Activated CD4-positive, alpha-beta memory T cell treated with anti-CD3 and anti-CD28 coated beads, Interleukin-2, amount 10 ng/mL, durations not matched to agents 7 days and 5 days (primary cell): ENCODE measurements at regions not wholly inside any gene's neighbourhood (a gene's known extent, or its start where the extent isn't known, plus 50 kb on each side); places are given as distances from the start of the nearest gene placed in this dataset.

ENCODE experiments used
- CTCF ChIA-PET: fragments of 350-600 bp; sonication (Branson Sonifier 250); formaldehyde crosslinking; loops from one replicate; lab custom pipeline; 2021; ENCODE audit warnings: antibody characterized with exemption, inconsistent platforms; lab: Charles Lee
- POLR2A ChIA-PET: fragments of 350-600 bp; sonication (Branson Sonifier 250); formaldehyde crosslinking; loops from one replicate; lab custom pipeline; 2021; ENCODE audit warnings: antibody characterized with exemption; lab: Charles Lee
- DNase-seq: peaks from one replicate; pipeline ENCODE4 v3.0.0-alpha.2; 2020
- H3K27ac Mint-ChIP-seq: one replicate; pipeline ENCODE4 v1.8.0; 2021; ENCODE audit warnings: mild to moderate bottlenecking, mixed read lengths
- H3K27me3 Mint-ChIP-seq: one replicate; pipeline ENCODE4 v1.8.0; 2021; ENCODE audit warnings: mixed read lengths
- H3K36me3 Mint-ChIP-seq: one replicate; pipeline ENCODE4 v1.8.0; 2021; ENCODE audit warnings: low read depth, mixed read lengths
- H3K4me1 Mint-ChIP-seq: one replicate; pipeline ENCODE4 v1.8.0; 2021; ENCODE audit warnings: mixed read lengths
- H3K4me3 Mint-ChIP-seq: one replicate; pipeline ENCODE4 v1.8.0; 2021; ENCODE audit warnings: mild to moderate bottlenecking, mixed read lengths
- H3K9me3 Mint-ChIP-seq: one replicate; pipeline ENCODE4 v1.8.0; 2021; ENCODE audit warnings: mixed read lengths

DNA sequence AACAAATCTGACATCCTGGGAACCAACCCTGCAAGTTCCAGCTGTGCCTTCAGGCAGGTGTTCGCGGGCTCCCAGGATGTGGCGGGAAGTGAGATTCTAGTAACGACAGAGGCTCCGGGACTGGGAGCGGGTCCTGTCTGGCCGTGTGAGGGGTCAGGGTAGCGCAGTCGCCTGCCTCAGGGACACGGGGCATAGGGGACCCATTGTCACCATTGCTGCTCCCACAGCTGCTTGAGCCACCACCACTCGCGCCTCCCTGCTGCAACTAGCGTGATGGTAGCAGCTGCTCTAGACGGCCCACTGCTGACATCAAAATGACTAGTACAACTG is 468.5 kb downstream of the CDH9 start:
- no peaks in the 10 kb centered on the region for H3K4me1 Mint-ChIP-seq
- H3K27ac Mint-ChIP-seq = no peak overlapping the region
- H3K4me3 Mint-ChIP-seq = no peak overlapping the region
- H3K9me3 Mint-ChIP-seq = peaks cover 14% of the 10 kb centered on the region
- H3K36me3 Mint-ChIP-seq = no peaks in the 10 kb centered on the region
- ChIA-PET CTCF (no interaction called here), POLR2A (no interaction called here)
- H3K27me3 Mint-ChIP-seq = no peaks in the 10 kb centered on the region
- DNase-seq = no peak

- Mint-ChIP-seq H3K27me3 (no peaks in the 10 kb centered on the region), H3K9me3 (peaks cover 12% of the 10 kb centered on the region), H3K27ac (no peak overlapping the region), H3K4me3 (no peak overlapping the region), H3K36me3 (no peaks in the 10 kb centered on the region), H3K4me1 (no peaks in the 10 kb centered on the region)
- no peak for DNase-seq
- CTCF ChIA-PET = no interaction called here
- POLR2A ChIA-PET = no interaction called here
Measured at GRCh38 chr5:26569241-26569928, 469.0 kb downstream of the CDH9 start.

- Mint-ChIP-seq H3K27ac (no peak overlapping the region), H3K4me1 (no peaks in the 10 kb centered on the region), H3K4me3 (no peak overlapping the region), H3K27me3 (no peaks in the 10 kb centered on the region), H3K9me3 (peaks cover 12% of the 10 kb centered on the region), H3K36me3 (no peaks in the 10 kb centered on the region)
- ChIA-PET CTCF (no interaction called here), POLR2A (no interaction called here)
- DNase-seq = no peak
Measured at GRCh38 chr5:26568316-26568715, 470.1 kb downstream of the CDH9 start.

- Mint-ChIP-seq H3K27ac (no peak overlapping the region), H3K36me3 (no peaks in the 10 kb centered on the region), H3K4me1 (no peaks in the 10 kb centered on the region), H3K9me3 (peaks cover 19% of the 10 kb centered on the region), H3K4me3 (no peak overlapping the region), H3K27me3 (no peaks in the 10 kb centered on the region)
- DNase-seq = no peak
- ChIA-PET CTCF (no interaction called here), POLR2A (no interaction called here)
Measured at GRCh38 chr5:26563979-26564378, 474.4 kb downstream of the CDH9 start.

GRCh38 chr5:26553079-26553478 is 485.3 kb downstream of the CDH9 start:
- CTCF ChIA-PET = no interaction called here
- POLR2A ChIA-PET = no interaction called here
- H3K9me3 Mint-ChIP-seq = peaks cover 4% of the 10 kb centered on the region
- no peaks in the 10 kb centered on the region for H3K4me1 Mint-ChIP-seq
- DNase-seq = no peak
- H3K4me3 Mint-ChIP-seq = no peak overlapping the region
- no peaks in the 10 kb centered on the region for H3K36me3 Mint-ChIP-seq
- no peaks in the 10 kb centered on the region for H3K27me3 Mint-ChIP-seq
- no peak overlapping the region for H3K27ac Mint-ChIP-seq

DNA sequence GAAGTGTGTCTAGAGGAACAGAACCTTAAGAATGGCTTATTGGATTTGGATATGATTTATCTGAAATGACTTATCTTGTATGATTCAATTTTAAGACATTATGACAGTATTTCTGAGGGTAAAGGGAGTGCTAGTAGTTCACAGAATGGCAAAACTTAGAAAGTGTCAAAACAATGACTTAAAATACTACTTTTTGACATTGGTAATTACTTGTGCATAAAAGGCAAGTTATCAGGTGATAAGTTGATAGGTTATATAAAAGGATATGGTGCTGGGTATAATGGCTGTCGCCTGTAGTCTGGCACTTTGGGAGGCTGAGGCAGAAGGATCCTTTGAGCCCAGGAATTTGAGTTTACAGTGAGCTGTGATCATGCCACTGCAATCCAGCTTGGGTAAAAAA is 494.4 kb downstream of the CDH9 start:
- peaks cover 14% of the 10 kb centered on the region for H3K9me3 Mint-ChIP-seq
- no peaks in the 10 kb centered on the region for H3K27me3 Mint-ChIP-seq
- no peak overlapping the region for H3K27ac Mint-ChIP-seq
- no peaks in the 10 kb centered on the region for H3K4me1 Mint-ChIP-seq
- no peak for DNase-seq
- no peaks in the 10 kb centered on the region for H3K36me3 Mint-ChIP-seq
- ChIA-PET CTCF (no interaction called here), POLR2A (no interaction called here)
- no peak overlapping the region for H3K4me3 Mint-ChIP-seq

DNA sequence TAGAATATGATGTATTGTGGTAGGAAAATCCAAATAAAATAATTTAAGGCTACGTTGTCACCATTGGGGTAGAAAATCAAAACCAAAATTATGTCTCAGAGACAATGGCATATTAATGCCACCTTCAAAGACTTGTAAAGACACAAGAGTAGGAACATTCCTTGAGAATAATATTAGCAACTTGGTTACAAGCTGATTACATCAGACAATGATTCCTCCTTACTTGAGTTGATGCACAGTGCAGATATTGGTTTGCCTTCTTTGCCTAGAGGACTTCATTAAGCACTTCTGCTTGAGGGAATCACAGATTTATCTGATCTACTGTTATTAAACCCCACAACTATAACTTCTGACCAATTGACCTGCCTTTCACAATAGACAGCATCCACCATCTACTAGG is 500.2 kb downstream of the CDH9 start:
- POLR2A ChIA-PET = no interaction called here
- no peaks in the 10 kb centered on the region for H3K36me3 Mint-ChIP-seq

DNA sequence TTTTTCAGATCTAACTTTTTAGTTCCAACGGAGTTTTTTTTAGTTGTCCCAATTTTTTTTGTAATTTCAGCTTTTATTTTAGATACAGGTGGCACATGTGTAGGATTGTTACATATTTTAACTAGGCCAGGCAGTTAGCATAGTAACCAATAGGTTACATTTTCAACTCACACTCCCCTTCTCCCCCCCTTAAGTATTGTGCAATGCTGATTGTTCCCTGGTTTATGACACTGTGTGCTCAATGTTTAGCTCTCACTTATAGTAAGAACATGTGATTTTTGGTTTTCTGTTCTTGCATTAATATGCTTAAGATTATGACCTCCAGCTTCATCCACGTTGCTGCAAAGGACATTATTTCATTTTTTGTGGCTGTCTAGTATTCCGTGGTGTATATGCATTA is 503.2 kb downstream of the CDH9 start:
- POLR2A ChIA-PET = no interaction called here
- Mint-ChIP-seq H3K4me1 (no peaks in the 10 kb centered on the region), H3K27me3 (no peaks in the 10 kb centered on the region), H3K9me3 (peaks cover 11% of the 10 kb centered on the region), H3K27ac (no peak overlapping the region), H3K4me3 (no peak overlapping the region), H3K36me3 (no peaks in the 10 kb centered on the region)
- CTCF ChIA-PET = no interaction called here
- no peak for DNase-seq

More for the DNA sequence above, 500.2 kb downstream of the CDH9 start:
- Mint-ChIP-seq H3K4me1 (no peaks in the 10 kb centered on the region), H3K4me3 (no peak overlapping the region), H3K9me3 (peaks cover 17% of the 10 kb centered on the region), H3K27me3 (no peaks in the 10 kb centered on the region), H3K27ac (no peak overlapping the region)
- CTCF ChIA-PET = no interaction called here
- no peak for DNase-seq

- no peak overlapping the region for H3K4me3 Mint-ChIP-seq
- POLR2A ChIA-PET = no interaction called here
- no peak for DNase-seq
- no peaks in the 10 kb centered on the region for H3K4me1 Mint-ChIP-seq
- H3K36me3 Mint-ChIP-seq = no peaks in the 10 kb centered on the region
- no peaks in the 10 kb centered on the region for H3K27me3 Mint-ChIP-seq
- CTCF ChIA-PET = no interaction called here
- peaks cover 5% of the 10 kb centered on the region for H3K9me3 Mint-ChIP-seq
- H3K27ac Mint-ChIP-seq = no peak overlapping the region
Measured at GRCh38 chr5:26530305-26530704, 508.1 kb downstream of the CDH9 start.

DNA sequence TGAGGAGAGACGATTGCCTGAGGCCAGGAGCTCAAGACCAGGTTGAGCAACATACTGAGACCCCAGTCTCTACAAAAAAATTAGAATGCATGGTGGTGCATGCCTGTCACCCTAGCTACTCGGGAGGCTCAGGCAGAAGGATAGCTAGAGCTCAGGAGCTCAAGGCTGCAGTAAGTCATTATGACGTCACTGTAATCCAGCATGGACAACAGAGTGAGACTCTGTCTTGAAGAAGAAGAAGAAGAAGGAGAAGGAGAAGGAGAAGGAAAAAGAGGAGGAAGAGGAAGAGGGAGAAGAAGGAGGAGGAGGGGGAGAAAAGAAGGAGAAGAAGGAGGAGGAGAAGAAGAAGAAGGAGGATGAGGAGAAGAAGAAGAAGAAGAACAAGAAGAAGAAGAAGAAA is 519.1 kb downstream of the CDH9 start:
- Mint-ChIP-seq H3K36me3 (no peaks in the 10 kb centered on the region), H3K4me1 (no peaks in the 10 kb centered on the region), H3K27ac (no peak overlapping the region), H3K4me3 (no peak overlapping the region), H3K9me3 (peaks cover 4% of the 10 kb centered on the region), H3K27me3 (no peaks in the 10 kb centered on the region)
- ChIA-PET CTCF (no interaction called here), POLR2A (no interaction called here)
- DNase-seq = no peak

DNA sequence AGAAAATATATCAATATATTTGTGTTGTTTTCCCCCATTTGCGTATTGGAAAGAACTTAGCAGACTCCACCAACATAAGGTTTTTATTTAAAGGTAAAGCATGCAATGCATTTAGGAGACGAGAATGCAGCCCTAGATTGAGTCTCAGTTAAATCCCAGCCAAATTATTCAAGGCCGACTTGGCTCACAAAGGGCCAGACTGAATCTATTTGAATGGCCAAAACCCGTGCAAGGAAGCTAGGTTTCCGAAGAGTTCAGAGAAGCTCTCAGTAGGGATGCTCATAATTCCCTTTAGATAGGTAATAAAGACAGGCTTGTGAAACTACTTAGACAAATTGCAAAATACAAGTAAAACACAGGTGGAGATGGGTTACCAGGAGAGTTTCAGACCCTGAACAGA is 520.3 kb downstream of the CDH9 start:
- Mint-ChIP-seq H3K4me3 (no peak overlapping the region), H3K4me1 (no peaks in the 10 kb centered on the region), H3K36me3 (no peaks in the 10 kb centered on the region), H3K27ac (no peak overlapping the region), H3K9me3 (peaks cover 4% of the 10 kb centered on the region), H3K27me3 (no peaks in the 10 kb centered on the region)
- ChIA-PET CTCF (no interaction called here), POLR2A (no interaction called here)
- no peak for DNase-seq

DNA sequence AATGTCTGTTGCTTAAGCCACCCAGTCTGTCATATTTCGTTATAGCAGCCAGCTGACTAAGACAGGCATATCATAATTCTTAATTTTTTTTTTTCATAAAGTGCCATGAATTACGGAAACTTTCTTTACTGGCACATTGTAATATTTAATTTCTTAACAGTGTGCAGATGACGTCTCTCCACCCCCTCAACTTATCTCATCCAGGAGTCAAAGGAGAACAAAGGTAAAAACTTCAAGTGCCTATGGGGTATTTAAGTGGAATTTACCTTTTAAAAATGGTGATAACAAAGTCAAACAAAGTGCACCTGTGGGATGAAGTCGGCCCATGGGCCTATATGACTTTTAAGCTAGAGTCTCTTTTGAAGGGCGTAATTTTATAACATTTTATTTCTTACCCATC is 539.4 kb downstream of the CDH9 start:
- no peak overlapping the region for H3K27ac Mint-ChIP-seq
- DNase-seq = no peak
- H3K36me3 Mint-ChIP-seq = no peaks in the 10 kb centered on the region
- no peaks in the 10 kb centered on the region for H3K27me3 Mint-ChIP-seq
- ChIA-PET POLR2A (no interaction called here), CTCF (no interaction called here)
- peaks cover 13% of the 10 kb centered on the region for H3K9me3 Mint-ChIP-seq
- H3K4me3 Mint-ChIP-seq = no peak overlapping the region
- H3K4me1 Mint-ChIP-seq = no peaks in the 10 kb centered on the region

DNA sequence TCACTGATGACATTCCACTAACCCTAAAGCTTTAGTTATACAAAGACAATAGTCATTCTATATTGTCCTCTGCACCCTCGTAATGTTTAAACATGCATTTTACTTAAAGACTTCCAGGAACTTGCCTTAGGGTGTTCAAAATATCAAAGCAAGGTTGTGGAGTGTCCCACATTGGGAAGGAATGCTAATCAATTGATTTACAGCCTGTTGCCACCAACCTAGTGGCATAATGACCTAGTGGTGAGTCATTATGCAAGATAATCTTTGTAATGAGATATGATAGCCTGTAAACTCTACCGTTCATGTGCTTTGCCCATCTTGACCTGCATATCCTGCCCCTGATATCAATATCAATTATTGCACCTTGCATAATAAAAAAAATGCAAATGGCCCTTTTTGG is 542.9 kb downstream of the CDH9 start:
- ChIA-PET POLR2A (no interaction called here), CTCF (no interaction called here)
- H3K4me3 Mint-ChIP-seq = no peak overlapping the region
- DNase-seq = no peak
- H3K4me1 Mint-ChIP-seq = no peaks in the 10 kb centered on the region
- peaks cover 17% of the 10 kb centered on the region for H3K9me3 Mint-ChIP-seq
- no peaks in the 10 kb centered on the region for H3K27me3 Mint-ChIP-seq
- no peak overlapping the region for H3K27ac Mint-ChIP-seq
- no peaks in the 10 kb centered on the region for H3K36me3 Mint-ChIP-seq

GRCh38 chr5:26492906-26493459 is 545.4 kb downstream of the CDH9 start:
- peaks cover 21% of the 10 kb centered on the region for H3K9me3 Mint-ChIP-seq
- CTCF ChIA-PET = no interaction called here
- no peaks in the 10 kb centered on the region for H3K4me1 Mint-ChIP-seq
- no peak overlapping the region for H3K4me3 Mint-ChIP-seq
- H3K27me3 Mint-ChIP-seq = no peaks in the 10 kb centered on the region
- H3K36me3 Mint-ChIP-seq = no peaks in the 10 kb centered on the region
- no peak for DNase-seq
- H3K27ac Mint-ChIP-seq = no peak overlapping the region
- POLR2A ChIA-PET = no interaction called here
